Transverse colon (tissue), 4 donors: ENCODE measurements at regions not wholly inside any gene's neighbourhood (a gene's known extent, or its start where the extent isn't known, plus 50 kb on each side); places are given as distances from the start of the nearest gene placed in this dataset.

ENCODE experiments used
- DNase-seq: peaks from one replicate; pipeline ENCODE4 v3.0.0-alpha.2; 2019
- H3K27ac ChIP-seq, 4 donors: fragments of 200-600 bp; sonication (generic); 2 replicates each; pipeline ENCODE4 v1.5.1; 2016 to 2018; ENCODE audit warnings: inconsistent platforms in 4 of 4
- H3K27me3 ChIP-seq: fragments of 200-600 bp; sonication (generic); 2 replicates; pipeline ENCODE4 v1.5.1; 2017; ENCODE audit warnings: inconsistent platforms
- H3K36me3 ChIP-seq, 4 donors: fragments of 200-600 bp; sonication (generic); 2 replicates each; pipeline ENCODE4 v1.5.1; 2017 to 2019; ENCODE audit warnings: inconsistent platforms in 4 of 4
- H3K4me1 ChIP-seq, 4 donors: fragments of 200-600 bp; sonication (generic); 2 replicates each; pipeline ENCODE4 v1.5.1; 2017 to 2020; ENCODE audit warnings: inconsistent platforms in 4 of 4
- H3K4me3 ChIP-seq, 4 donors: fragments of 200-600 bp; sonication (generic); 1 replicate in 1 of 4; 2 replicates in 3 of 4; pipeline versions ENCODE4 v1.5.1 to v1.6.1; 2017 to 2019; ENCODE audit warnings: inconsistent platforms in 4 of 4
- H3K9me3 ChIP-seq, 2 donors: fragments of 200-600 bp; sonication (generic); 2 replicates each; pipeline ENCODE4 v1.5.1; 2017 to 2019; ENCODE audit warnings: inconsistent platforms in 2 of 2
- EP300 ChIP-seq: sonication (generic); formaldehyde crosslinking; IDR thresholded peaks from one replicate; pipeline ENCODE4 v1.6.1; 2017; ENCODE audit warnings: antibody characterized with exemption, low read depth
- POLR2A ChIP-seq: fragments of 450-650 bp; IDR thresholded peaks from one replicate; pipeline ENCODE4 v1.6.1; 2016; ENCODE audit warnings: antibody characterized with exemption, mild to moderate bottlenecking, moderate library complexity
- POLR2AphosphoS5 ChIP-seq, 3 donors: sonication (generic); formaldehyde crosslinking; IDR thresholded peaks; one replicate each; pipeline ENCODE4 v1.6.1; 2016; ENCODE audit warnings: antibody characterized with exemption in 3 of 3
- WGBS, 2 donors: methylation state at CpG; one replicate each; pipeline ENCODE4 v1.1.5; 2018; ENCODE audit warnings: low coverage in 1 of 2; 5-methylcytosine and 5-hydroxymethylcytosine counted together
- in situ Hi-C, 4 donors: fragments of 200-750 bp; cut with MboI; loops; one replicate each; pipeline versions ENCODE4 v1.15.0 to v1.15.1; 2017; ENCODE audit warnings: low sequenced_read_pairs in 3 of 4, low pct_ligation_motif_present in 1 of 4, low pct_unique_long_range_greater_than_20kb in 1 of 4
- intact Hi-C: fragments of 100-400 bp; cut with DNase I; formaldehyde crosslinking; loops from one replicate; pipeline ENCODE4 v1.15.1; 2023; ENCODE audit warnings: low total_unique reads
- TF ChIP-seq, protein P1 (sequence below), 5 experiments: fragments of 200-600 bp in 3 of 5; fragments of 450-650 bp in 2 of 5; sonication (generic) in 3 of 5; IDR thresholded peaks; 1 replicate in 2 of 5; 2 replicates in 3 of 5; pipeline ENCODE4 v1.5.1; 2016 to 2017; ENCODE audit warnings: antibody characterized with exemption in 5 of 5, inconsistent platforms in 3 of 5, mild to moderate bottlenecking in 2 of 5, moderate library complexity in 1 of 5

DNA sequence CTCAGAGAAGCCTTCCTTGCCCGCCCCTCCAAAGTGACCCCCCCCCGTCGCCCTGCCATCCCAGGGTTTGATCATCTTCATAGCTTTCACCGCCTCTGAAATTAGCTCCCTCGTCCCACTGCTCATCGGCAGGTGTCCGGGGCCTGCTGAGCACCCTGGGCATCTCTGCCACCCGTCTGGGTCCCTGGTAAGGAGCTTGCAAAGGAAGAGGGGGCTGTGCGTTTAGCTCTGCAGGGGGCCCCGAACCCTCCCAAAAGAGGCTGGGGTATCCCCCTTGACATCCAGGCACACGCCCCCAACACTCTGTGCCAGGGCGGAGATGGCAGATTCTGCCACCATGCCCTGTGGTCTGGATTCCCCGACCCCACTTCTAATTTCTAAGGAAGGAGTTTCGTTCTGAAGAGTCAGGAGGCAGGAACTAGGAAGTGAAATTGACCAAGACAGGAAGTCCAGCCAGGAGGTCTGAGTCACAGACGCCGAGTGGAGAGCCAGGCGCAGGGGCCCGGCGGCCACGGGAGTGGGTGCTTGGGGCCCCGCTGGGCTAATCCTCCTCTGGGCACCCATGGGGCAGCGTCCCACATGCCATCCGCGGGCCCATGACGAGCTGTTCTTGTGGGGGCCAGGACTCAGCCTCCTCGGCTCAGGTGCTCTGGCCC is 95.7 kb downstream of the RFLNA start:
- peak; percentile 63 for DNase-seq
- intact Hi-C loops (no loop called here), in situ Hi-C loops (loop anchor here in 1 of 4 donors (25.0 kb wide), 1 partner anchor 372 kb away; no protein-coding TSS in a partner anchor)
- peak overlapping the region; percentile 87 to 92 (median 91) for H3K27ac ChIP-seq
- no peaks in the 10 kb centered on the region for H3K36me3 ChIP-seq
- H3K27me3 ChIP-seq: no peaks in the 10 kb centered on the region
- WGBS, 2 donors: 65% methylated on average over 26 of the region's 26 CpGs; no CpG with 5 or more reads in 1 of the 2 donors
- H3K4me1 ChIP-seq: peaks cover 65 to 94% (median 73%) of the 10 kb centered on the region in 4 donors
- H3K9me3 ChIP-seq: no peaks in the 10 kb centered on the region
- no peak overlapping the region for H3K4me3 ChIP-seq
- TF ChIP-seq, protein P1, sequence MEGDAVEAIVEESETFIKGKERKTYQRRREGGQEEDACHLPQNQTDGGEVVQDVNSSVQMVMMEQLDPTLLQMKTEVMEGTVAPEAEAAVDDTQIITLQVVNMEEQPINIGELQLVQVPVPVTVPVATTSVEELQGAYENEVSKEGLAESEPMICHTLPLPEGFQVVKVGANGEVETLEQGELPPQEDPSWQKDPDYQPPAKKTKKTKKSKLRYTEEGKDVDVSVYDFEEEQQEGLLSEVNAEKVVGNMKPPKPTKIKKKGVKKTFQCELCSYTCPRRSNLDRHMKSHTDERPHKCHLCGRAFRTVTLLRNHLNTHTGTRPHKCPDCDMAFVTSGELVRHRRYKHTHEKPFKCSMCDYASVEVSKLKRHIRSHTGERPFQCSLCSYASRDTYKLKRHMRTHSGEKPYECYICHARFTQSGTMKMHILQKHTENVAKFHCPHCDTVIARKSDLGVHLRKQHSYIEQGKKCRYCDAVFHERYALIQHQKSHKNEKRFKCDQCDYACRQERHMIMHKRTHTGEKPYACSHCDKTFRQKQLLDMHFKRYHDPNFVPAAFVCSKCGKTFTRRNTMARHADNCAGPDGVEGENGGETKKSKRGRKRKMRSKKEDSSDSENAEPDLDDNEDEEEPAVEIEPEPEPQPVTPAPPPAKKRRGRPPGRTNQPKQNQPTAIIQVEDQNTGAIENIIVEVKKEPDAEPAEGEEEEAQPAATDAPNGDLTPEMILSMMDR (IDR thresholded peaks at IDR 0.05): no peak
- TF ChIP-seq POLR2AphosphoS5 (IDR thresholded peaks at IDR 0.05) (peak in 2 of 3 donors; percentile 5 to 20), EP300 (no peak), POLR2A (peak; percentile 26)

DNA sequence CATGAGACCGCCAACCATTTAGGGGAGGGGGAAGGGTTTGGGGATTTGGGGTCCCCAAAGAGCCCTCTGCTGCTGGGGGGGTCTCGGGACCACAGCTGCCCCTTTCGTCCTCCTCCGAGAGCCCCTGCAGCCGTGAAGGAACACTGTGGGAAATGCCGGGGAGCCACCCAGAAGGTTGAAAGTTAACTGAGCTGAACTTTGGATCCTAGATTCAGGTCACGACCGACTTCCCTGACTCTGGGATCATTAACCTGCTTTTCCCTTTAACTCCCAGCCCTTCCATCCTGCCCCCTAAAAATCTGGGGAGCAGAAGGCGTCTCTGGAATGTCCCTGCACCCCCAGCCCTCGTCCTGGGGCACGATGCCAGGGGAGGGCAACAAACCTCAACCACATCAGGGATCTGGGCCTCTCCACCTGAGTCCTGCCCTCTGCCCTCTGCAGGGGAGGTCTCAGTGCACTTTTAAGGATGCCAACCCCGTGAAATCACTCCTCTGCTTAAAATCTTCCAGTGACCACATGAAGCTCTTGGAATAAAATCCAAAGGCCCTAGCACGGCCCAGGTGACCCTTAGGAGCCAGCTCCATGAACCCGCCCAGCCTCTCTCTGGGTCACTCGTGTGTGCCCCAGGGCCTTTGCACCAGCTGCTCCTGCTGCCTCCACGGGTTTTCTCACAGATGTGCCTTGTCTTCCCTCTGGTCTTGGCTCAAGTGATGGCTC is 95.0 kb downstream of the RFLNA start:
- TF ChIP-seq EP300 (no peak), POLR2AphosphoS5 (IDR thresholded peaks at IDR 0.05) (peak in 1 of 3 donors; percentile 24)
- TF ChIP-seq, protein P1 (IDR thresholded peaks at IDR 0.05): no peak
- H3K9me3 ChIP-seq: no peaks in the 10 kb centered on the region
- H3K27ac ChIP-seq: peak overlapping the region; percentile 87 to 92 (median 91)
- WGBS, 2 donors: 60% methylated on average over 15 of the region's 16 CpGs; no CpG with 5 or more reads in 1 of the 2 donors
- peak overlapping the region in 3 of 4 donors; percentile 25 to 60 (median 45) for H3K4me3 ChIP-seq
- H3K27me3 ChIP-seq: no peaks in the 10 kb centered on the region
- peaks cover 58 to 87% (median 71%) of the 10 kb centered on the region in 4 donors for H3K4me1 ChIP-seq
- peak; percentile 48 for DNase-seq
- in situ Hi-C loops: loop anchor here in 1 of 4 donors (25.0 kb wide), 1 partner anchor 372 kb away; no protein-coding TSS in a partner anchor
- peaks cover 0 to 3% (median 0%) of the 10 kb centered on the region in 4 donors for H3K36me3 ChIP-seq
- intact Hi-C loops: loop anchor here (5.0 kb wide), 1 partner anchor 32 kb away; no protein-coding TSS in a partner anchor

DNA sequence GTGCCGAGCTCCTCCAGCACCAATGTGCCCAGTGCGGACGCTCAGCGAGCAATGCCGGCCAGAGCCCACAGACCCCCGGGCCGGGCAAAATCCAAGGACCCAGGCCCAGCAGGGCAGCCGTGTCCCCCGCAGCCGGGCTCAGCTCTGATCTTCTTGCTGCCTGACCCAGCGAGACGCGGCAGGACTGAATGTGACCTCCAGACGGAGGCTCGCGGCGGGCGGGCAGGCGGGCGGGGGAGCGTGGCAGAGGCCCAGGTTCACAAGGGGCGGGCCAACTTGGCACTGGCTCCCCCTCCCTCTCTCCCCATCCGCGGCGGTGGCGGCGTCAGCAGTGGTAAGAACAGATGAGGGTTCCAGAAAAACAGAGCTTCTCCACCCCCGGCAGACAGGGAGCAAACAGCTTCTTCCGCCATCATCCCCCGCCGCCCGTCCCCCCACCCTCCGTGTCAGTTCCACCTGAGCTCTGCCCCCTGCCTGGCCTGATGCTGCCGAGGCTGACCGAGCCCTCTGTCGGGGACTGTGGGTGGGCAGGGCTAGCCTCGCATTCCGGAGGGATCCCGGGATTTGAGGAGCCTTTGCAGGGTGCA is 94.3 kb downstream of the RFLNA start:
- DNase-seq: peak; percentile 85
- Histone ChIP-seq H3K4me1 (peaks cover 53 to 81% (median 66%) of the 10 kb centered on the region in 4 donors), H3K4me3 (peak overlapping the region; percentile 11 to 60 (median 35)), H3K9me3 (no peaks in the 10 kb centered on the region), H3K36me3 (peaks cover 0 to 3% (median 0%) of the 10 kb centered on the region in 4 donors), H3K27ac (peak overlapping the region; percentile 87 to 92 (median 91)), H3K27me3 (no peaks in the 10 kb centered on the region)
- TF ChIP-seq, protein P1 (IDR thresholded peaks at IDR 0.05): no peak
- peak; percentile 49 for TF ChIP-seq POLR2A
- TF ChIP-seq POLR2AphosphoS5 (IDR thresholded peaks at IDR 0.05): peak; percentile 63 to 79 (median 76)
- 16% methylated on average over 29 of the region's 39 CpGs; no CpG with 5 or more reads in 1 of the 2 donors for WGBS, 2 donors
- intact Hi-C loops (loop anchor here (5.0 kb wide), 1 partner anchor 33 kb away; no protein-coding TSS in a partner anchor), in situ Hi-C loops (loop anchor here in 1 of 4 donors (25.0 kb wide), 1 partner anchor 373 kb away; no protein-coding TSS in a partner anchor)
